Right lobe of liver (tissue), 4 donors: ENCODE measurements at regions not wholly inside any gene's neighbourhood (a gene's known extent, or its start where the extent isn't known, plus 50 kb on each side); places are given as distances from the start of the nearest gene placed in this dataset.

Source experiments
- POLR2A ChIP-seq: fragments of 450-650 bp; IDR thresholded peaks from one replicate; pipeline ENCODE4 v1.6.1; 2017; ENCODE audit warnings: antibody characterized with exemption, mild to moderate bottlenecking
- TF ChIP-seq, protein P1 (sequence below), 4 donors: fragments of 200-600 bp in 3 of 4; fragments of 450-650 bp in 1 of 4; IDR thresholded peaks; one replicate each; pipeline versions ENCODE4 v1.5.1 to v1.8.0; 2016 to 2022; ENCODE audit warnings: antibody characterized with exemption in 4 of 4, mild to moderate bottlenecking in 2 of 4
- donor health status: DM: no; HTN: no; CAD: no.
- donor health status: DM: no; HTN: no; CAD: no.
- donor health status: DM: no; HTN: yes; CAD: no.

DNA sequence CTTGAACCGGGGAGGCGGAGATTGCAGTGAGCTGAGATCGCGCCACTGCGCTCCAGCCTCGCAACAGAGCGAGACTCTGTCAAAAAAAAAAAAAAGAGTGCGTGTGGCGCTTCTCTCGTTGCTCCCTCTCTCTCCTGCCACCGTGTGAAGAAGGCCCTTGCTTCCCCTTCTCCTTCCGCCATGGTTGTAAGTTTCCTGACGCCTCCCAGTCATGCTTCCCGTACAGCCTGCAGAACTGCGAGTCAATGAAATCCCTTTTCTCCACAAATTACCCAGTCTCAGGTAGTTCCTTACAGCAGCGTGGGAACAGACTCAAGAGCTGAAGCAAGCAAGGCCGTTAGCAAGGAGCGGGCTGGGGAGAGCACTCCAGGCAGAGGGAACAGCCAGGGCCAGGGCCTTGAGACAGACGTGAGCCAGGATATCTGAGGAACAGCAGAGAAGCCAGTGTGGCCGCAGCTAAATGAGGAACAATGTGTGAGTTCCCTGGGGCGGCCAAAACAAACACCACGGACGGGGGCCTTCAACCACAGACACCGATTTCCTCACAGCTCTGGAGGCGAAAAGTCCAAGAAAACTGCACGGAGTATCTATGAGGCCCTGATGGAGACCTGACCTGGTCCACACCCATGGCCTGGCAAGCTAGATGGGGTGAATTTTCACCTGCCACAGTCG lies 54.2 kb upstream of the ETS2 start:
- no peak for TF ChIP-seq POLR2A
- TF ChIP-seq, protein P1, sequence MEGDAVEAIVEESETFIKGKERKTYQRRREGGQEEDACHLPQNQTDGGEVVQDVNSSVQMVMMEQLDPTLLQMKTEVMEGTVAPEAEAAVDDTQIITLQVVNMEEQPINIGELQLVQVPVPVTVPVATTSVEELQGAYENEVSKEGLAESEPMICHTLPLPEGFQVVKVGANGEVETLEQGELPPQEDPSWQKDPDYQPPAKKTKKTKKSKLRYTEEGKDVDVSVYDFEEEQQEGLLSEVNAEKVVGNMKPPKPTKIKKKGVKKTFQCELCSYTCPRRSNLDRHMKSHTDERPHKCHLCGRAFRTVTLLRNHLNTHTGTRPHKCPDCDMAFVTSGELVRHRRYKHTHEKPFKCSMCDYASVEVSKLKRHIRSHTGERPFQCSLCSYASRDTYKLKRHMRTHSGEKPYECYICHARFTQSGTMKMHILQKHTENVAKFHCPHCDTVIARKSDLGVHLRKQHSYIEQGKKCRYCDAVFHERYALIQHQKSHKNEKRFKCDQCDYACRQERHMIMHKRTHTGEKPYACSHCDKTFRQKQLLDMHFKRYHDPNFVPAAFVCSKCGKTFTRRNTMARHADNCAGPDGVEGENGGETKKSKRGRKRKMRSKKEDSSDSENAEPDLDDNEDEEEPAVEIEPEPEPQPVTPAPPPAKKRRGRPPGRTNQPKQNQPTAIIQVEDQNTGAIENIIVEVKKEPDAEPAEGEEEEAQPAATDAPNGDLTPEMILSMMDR (IDR thresholded peaks at IDR 0.05) = no peak
